GM12891 (cell line): ENCODE measurements at regions not wholly inside any gene's neighbourhood (a gene's known extent, or its start where the extent isn't known, plus 50 kb on each side); places are given as distances from the start of the nearest gene placed in this dataset.
"Not testable (repeated sequence)": the region's sequence is repeated elsewhere in the genome, so short reads cannot be mapped to it uniquely, and the experiment has no call there.

Experiments
- POLR2A ChIP-seq: IDR thresholded peaks from 2 replicates; pipeline ENCODE4 v1.6.1; 2011; ENCODE audit warnings: low read depth, low read length, control low read depth
- POLR2AphosphoS5 ChIP-seq: IDR thresholded peaks from 2 replicates; pipeline ENCODE4 v1.6.1; 2011; ENCODE audit warnings: low read depth, low read length, control low read depth
- POU2F2 ChIP-seq: IDR thresholded peaks from 2 replicates; pipeline ENCODE4 v1.6.1; 2011; ENCODE audit warnings: low read depth, mild to moderate bottlenecking, control low read depth, low read length, moderate library complexity
- SPI1 ChIP-seq: IDR thresholded peaks from 2 replicates; pipeline ENCODE4 v1.6.1; 2011; ENCODE audit warnings: low read depth, low read length, control low read depth
- TAF1 ChIP-seq: IDR thresholded peaks from 2 replicates; pipeline ENCODE4 v1.6.1; 2011; ENCODE audit warnings: low read depth, low read length, control low read depth

- TF ChIP-seq POLR2AphosphoS5, POLR2A, TAF1, SPI1, POU2F2: not testable (repeated sequence)
Measured at GRCh38 chr1:157317229-157317628, 179.0 kb upstream of the ETV3 start.
